OCI-LY7 (cell line): ENCODE measurements at regions not wholly inside any gene's neighbourhood (a gene's known extent, or its start where the extent isn't known, plus 50 kb on each side); places are given as distances from the start of the nearest gene placed in this dataset.

Experiments used
- BruUV-seq: library from RNA; stranded (reverse); fragments of 400-500 nt; replicated peaks from 2 replicates; lab custom pipeline; 2021; lab: Mats Ljungman, UMichigan
- CTCF ChIA-PET: fragments of 300-600 bp; sonication (Branson Sonifier 250); formaldehyde crosslinking; loops from one replicate; lab custom pipeline; 2022; ENCODE audit warnings: antibody characterized with exemption; ENCODE audit not compliant: unreplicated experiment; lab: Charles Lee
- POLR2A ChIA-PET: fragments of 300-600 bp; sonication (Branson Sonifier 250); formaldehyde crosslinking; loops from one replicate; lab custom pipeline; 2022; ENCODE audit warnings: antibody characterized with exemption; lab: Charles Lee
- DNase-seq: peaks from one replicate; pipeline ENCODE4 v3.0.0-alpha.2; 2015; ENCODE audit warnings: low spot score
- H2AFZ ChIP-seq: fragments of 200-600 bp; sonication (generic), shearing (Covaris generic); 2 replicates; pipeline ENCODE4 v1.6.1; 2014; ENCODE audit warnings: mild to moderate bottlenecking, antibody characterized with exemption, low read length, moderate library complexity
- H3K27ac ChIP-seq: fragments of 200-600 bp; sonication (generic); 2 replicates; pipeline ENCODE4 v1.5.1; 2014; ENCODE audit warnings: mixed run types, low read depth, mild to moderate bottlenecking, moderate library complexity, low read length, inconsistent platforms; ENCODE audit not compliant: poor library complexity, severe bottlenecking
- H3K36me3 ChIP-seq: fragments of 200-600 bp; sonication (generic); 2 replicates; pipeline ENCODE4 v1.6.1; 2014; ENCODE audit warnings: mild to moderate bottlenecking, antibody characterized with exemption, low read length, moderate library complexity, mixed read lengths; ENCODE audit not compliant: insufficient read depth
- H3K4me1 ChIP-seq: fragments of 200-600 bp; sonication (generic); 2 replicates; pipeline ENCODE4 v1.5.1; 2014; ENCODE audit warnings: mild to moderate bottlenecking, low read length; ENCODE audit not compliant: insufficient read depth, poor library complexity, severe bottlenecking
- H3K4me2 ChIP-seq: fragments of 200-600 bp; sonication (generic); 2 replicates; pipeline ENCODE4 v1.6.1; 2014; ENCODE audit warnings: mild to moderate bottlenecking, low read length
- H3K4me3 ChIP-seq: fragments of 200-600 bp; sonication (generic); 2 replicates; pipeline ENCODE4 v1.5.1; 2014; ENCODE audit warnings: mild to moderate bottlenecking, low read depth, low read length; ENCODE audit not compliant: poor library complexity, severe bottlenecking
- H3K79me2 ChIP-seq: fragments of 200-600 bp; sonication (generic); 2 replicates; pipeline ENCODE4 v1.6.1; 2016; ENCODE audit warnings: low read depth, mild to moderate bottlenecking, low read length, moderate library complexity, mixed read lengths; ENCODE audit not compliant: insufficient read depth
- H3K9me2 ChIP-seq: fragments of 200-600 bp; sonication (generic); 2 replicates; pipeline ENCODE4 v1.6.1; 2016; ENCODE audit warnings: mild to moderate bottlenecking, low read length, mixed read lengths; ENCODE audit not compliant: insufficient read depth
- H3K9me3 ChIP-seq: fragments of 200-600 bp; sonication (generic); 2 replicates; pipeline ENCODE4 v1.6.1; 2014; ENCODE audit warnings: mild to moderate bottlenecking, mixed run types, low read length, mixed read lengths
- H4K20me1 ChIP-seq: fragments of 200-600 bp; sonication (generic); 2 replicates; pipeline ENCODE4 v1.6.1; 2014; ENCODE audit warnings: mild to moderate bottlenecking, antibody characterized with exemption, low read length, moderate library complexity, mixed read lengths; ENCODE audit not compliant: insufficient read depth
- CTCF ChIP-seq: fragments of 200-600 bp; sonication (generic); conservative IDR thresholded peaks from 2 replicates; pipeline ENCODE4 v1.5.1; 2014; ENCODE audit warnings: mild to moderate bottlenecking, antibody characterized with exemption, low read length, moderate library complexity, mixed read lengths
- EZH2phosphoT487 ChIP-seq: fragments of 200-600 bp; sonication (generic); IDR thresholded peaks from 2 replicates; pipeline ENCODE4 v1.6.1; 2018; ENCODE audit warnings: low read depth, borderline replicate concordance, mild to moderate bottlenecking, mixed run types, antibody characterized with exemption, low read length, moderate library complexity, mixed read lengths
- intact Hi-C: fragments of 100-400 bp; cut with micrococcal nuclease; formaldehyde crosslinking; loops from one replicate; pipeline ENCODE4 v1.10.0; 2022; ENCODE audit not compliant: unreplicated experiment

- no peak overlapping the region for H2AFZ ChIP-seq
- intact Hi-C loops = loop anchor here (1.0 to 2.0 kb wide), 2 partner anchors 70 to 200 kb away; partner anchors contain the start of gene PHLDA1
- ChIA-PET CTCF (interaction anchor here (1.0 to 1.4 kb wide), 3 partner anchors 69 to 177 kb away, joined by 3 read pairs; no protein-coding TSS in a partner anchor), POLR2A (interaction anchor here (0.6 to 1.3 kb wide), 6 partner anchors 8 to 589 kb away, joined by 3 to 6 read pairs (median 4); no protein-coding TSS in a partner anchor)
- no peaks in the 10 kb centered on the region for H3K79me2 ChIP-seq
- no peak overlapping the region for H3K4me2 ChIP-seq
- peaks cover 62% of the 10 kb centered on the region for H3K4me1 ChIP-seq
- DNase-seq = peak; percentile 18
- H3K27ac ChIP-seq = peak overlapping the region; percentile 87
- H3K36me3 ChIP-seq = no peaks in the 10 kb centered on the region
- no peaks in the 10 kb centered on the region for H3K9me3 ChIP-seq
- no peaks in the 10 kb centered on the region for H4K20me1 ChIP-seq
- H3K9me2 ChIP-seq = no peaks in the 10 kb centered on the region
- no peak overlapping the region for H3K4me3 ChIP-seq
- no TSS peak for BruUV-seq
- TF ChIP-seq CTCF = no peak
- TF ChIP-seq EZH2phosphoT487 = no peak
These were observed 70.5 kb downstream of the PHLDA1 start for GRCh38 chr12:75960954-75961661.

- Histone ChIP-seq H3K4me1 (peaks cover 62% of the 10 kb centered on the region), H3K27ac (peak overlapping the region; percentile 87), H3K36me3 (no peaks in the 10 kb centered on the region), H4K20me1 (no peaks in the 10 kb centered on the region), H3K4me3 (peak overlapping the region; percentile 6), H3K9me2 (no peaks in the 10 kb centered on the region), H2AFZ (no peak overlapping the region), H3K9me3 (no peaks in the 10 kb centered on the region), H3K79me2 (no peaks in the 10 kb centered on the region), H3K4me2 (peak overlapping the region; percentile 67)
- peak; percentile 93 for DNase-seq
- CTCF ChIA-PET = interaction anchor here (0.6 to 1.0 kb wide), 4 partner anchors 39 to 252 kb away, joined by 3 read pairs; no protein-coding TSS in a partner anchor
- BruUV-seq = no TSS peak
- intact Hi-C loops = loop anchor here (1.0 to 2.0 kb wide), 2 partner anchors 71 to 199 kb away; partner anchors contain the start of gene PHLDA1
- TF ChIP-seq CTCF (no peak), EZH2phosphoT487 (no peak)
- POLR2A ChIA-PET = interaction anchor here (0.6 to 1.9 kb wide), 10 partner anchors 9 to 449 kb away, joined by 3 to 6 read pairs (median 3); partner anchors contain the start of gene KRR1
These were observed 71.3 kb downstream of the PHLDA1 start for GRCh38 chr12:75960086-75960910.
